ENCODE measurements at regions not wholly inside any gene's neighbourhood (a gene's known extent, or its start where the extent isn't known, plus 50 kb on each side); places are given as distances from the start of the nearest gene placed in this dataset.

DNA sequence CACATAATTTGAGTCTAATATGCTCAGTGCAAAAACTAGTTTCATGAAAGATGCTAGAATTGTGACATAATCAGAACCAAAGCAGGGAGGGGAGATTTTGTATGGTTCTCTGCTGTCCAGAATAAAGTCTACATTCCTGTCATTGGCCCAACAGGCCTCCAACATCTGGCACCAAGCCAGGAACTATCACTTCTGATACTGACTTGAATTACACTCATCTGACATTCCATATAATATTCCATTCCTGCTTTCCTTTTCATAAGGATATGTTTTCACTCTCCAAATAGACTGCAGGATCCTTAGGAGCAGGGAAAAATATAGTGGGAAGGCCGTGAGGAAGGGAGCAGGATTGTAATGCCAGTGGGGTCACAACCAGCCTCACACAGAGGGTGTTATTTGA lies 84.6 kb upstream of the BTN3A2 start:
- TF ChIP-seq, protein P1, sequence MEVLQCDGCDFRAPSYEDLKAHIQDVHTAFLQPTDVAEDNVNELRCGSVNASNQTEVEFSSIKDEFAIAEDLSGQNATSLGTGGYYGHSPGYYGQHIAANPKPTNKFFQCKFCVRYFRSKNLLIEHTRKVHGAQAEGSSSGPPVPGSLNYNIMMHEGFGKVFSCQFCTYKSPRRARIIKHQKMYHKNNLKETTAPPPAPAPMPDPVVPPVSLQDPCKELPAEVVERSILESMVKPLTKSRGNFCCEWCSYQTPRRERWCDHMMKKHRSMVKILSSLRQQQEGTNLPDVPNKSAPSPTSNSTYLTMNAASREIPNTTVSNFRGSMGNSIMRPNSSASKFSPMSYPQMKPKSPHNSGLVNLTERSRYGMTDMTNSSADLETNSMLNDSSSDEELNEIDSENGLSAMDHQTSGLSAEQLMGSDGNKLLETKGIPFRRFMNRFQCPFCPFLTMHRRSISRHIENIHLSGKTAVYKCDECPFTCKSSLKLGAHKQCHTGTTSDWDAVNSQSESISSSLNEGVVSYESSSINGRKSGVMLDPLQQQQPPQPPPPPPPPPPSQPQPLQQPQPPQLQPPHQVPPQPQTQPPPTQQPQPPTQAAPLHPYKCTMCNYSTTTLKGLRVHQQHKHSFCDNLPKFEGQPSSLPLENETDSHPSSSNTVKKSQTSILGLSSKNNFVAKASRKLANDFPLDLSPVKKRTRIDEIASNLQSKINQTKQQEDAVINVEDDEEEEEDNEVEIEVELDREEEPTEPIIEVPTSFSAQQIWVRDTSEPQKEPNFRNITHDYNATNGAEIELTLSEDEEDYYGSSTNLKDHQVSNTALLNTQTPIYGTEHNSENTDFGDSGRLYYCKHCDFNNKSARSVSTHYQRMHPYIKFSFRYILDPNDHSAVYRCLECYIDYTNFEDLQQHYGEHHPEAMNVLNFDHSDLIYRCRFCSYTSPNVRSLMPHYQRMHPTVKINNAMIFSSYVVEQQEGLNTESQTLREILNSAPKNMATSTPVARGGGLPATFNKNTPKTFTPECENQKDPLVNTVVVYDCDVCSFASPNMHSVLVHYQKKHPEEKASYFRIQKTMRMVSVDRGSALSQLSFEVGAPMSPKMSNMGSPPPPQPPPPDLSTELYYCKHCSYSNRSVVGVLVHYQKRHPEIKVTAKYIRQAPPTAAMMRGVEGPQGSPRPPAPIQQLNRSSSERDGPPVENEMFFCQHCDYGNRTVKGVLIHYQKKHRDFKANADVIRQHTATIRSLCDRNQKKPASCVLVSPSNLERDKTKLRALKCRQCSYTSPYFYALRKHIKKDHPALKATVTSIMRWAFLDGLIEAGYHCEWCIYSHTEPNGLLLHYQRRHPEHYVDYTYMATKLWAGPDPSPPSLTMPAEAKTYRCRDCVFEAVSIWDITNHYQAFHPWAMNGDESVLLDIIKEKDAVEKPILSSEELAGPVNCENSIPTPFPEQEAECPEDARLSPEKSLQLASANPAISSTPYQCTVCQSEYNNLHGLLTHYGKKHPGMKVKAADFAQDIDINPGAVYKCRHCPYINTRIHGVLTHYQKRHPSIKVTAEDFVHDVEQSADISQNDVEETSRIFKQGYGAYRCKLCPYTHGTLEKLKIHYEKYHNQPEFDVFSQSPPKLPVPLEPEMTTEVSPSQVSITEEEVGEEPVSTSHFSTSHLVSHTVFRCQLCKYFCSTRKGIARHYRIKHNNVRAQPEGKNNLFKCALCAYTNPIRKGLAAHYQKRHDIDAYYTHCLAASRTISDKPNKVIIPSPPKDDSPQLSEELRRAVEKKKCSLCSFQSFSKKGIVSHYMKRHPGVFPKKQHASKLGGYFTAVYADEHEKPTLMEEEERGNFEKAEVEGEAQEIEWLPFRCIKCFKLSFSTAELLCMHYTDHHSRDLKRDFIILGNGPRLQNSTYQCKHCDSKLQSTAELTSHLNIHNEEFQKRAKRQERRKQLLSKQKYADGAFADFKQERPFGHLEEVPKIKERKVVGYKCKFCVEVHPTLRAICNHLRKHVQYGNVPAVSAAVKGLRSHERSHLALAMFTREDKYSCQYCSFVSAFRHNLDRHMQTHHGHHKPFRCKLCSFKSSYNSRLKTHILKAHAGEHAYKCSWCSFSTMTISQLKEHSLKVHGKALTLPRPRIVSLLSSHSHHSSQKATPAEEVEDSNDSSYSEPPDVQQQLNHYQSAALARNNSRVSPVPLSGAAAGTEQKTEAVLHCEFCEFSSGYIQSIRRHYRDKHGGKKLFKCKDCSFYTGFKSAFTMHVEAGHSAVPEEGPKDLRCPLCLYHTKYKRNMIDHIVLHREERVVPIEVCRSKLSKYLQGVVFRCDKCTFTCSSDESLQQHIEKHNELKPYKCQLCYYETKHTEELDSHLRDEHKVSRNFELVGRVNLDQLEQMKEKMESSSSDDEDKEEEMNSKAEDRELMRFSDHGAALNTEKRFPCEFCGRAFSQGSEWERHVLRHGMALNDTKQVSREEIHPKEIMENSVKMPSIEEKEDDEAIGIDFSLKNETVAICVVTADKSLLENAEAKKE (CRISPR knock-in tag; IDR thresholded peaks at IDR 0.05), result no peak
- no peak for TF ChIP-seq POLR2AphosphoS5 (IDR thresholded peaks at IDR 0.05; ENCODE audit: low read depth)
- TF ChIP-seq, protein P2, sequence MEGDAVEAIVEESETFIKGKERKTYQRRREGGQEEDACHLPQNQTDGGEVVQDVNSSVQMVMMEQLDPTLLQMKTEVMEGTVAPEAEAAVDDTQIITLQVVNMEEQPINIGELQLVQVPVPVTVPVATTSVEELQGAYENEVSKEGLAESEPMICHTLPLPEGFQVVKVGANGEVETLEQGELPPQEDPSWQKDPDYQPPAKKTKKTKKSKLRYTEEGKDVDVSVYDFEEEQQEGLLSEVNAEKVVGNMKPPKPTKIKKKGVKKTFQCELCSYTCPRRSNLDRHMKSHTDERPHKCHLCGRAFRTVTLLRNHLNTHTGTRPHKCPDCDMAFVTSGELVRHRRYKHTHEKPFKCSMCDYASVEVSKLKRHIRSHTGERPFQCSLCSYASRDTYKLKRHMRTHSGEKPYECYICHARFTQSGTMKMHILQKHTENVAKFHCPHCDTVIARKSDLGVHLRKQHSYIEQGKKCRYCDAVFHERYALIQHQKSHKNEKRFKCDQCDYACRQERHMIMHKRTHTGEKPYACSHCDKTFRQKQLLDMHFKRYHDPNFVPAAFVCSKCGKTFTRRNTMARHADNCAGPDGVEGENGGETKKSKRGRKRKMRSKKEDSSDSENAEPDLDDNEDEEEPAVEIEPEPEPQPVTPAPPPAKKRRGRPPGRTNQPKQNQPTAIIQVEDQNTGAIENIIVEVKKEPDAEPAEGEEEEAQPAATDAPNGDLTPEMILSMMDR (conservative IDR thresholded peaks at IDR 0.05; ENCODE audit: low read depth in 2 of 2), result no peak
- no peak for TF ChIP-seq EZH2 (IDR thresholded peaks at IDR 0.05; ENCODE audit: low read depth, unreplicated experiment)
